SK-N-SH treated with all-trans-retinoic acid at 6 μM for 48 hours (cell line): ENCODE measurements at regions not wholly inside any gene's neighbourhood (a gene's known extent, or its start where the extent isn't known, plus 50 kb on each side); places are given as distances from the start of the nearest gene placed in this dataset.

Experiments used
- CSDC2 ChIP-seq: fragments of 250-450 bp; sonication (Bioruptor Pico); IDR thresholded peaks from 2 replicates; pipeline ENCODE4 v1.5.0; 2020; ENCODE audit warnings: mild to moderate bottlenecking, moderate library complexity
- CSRNP3 ChIP-seq: fragments of 250-450 bp; sonication (Bioruptor Pico); IDR thresholded peaks from 2 replicates; pipeline ENCODE4 v1.5.1; 2021; ENCODE audit warnings: mild to moderate bottlenecking, moderate library complexity
- ISL1 ChIP-seq: fragments of 250-450 bp; sonication (Bioruptor Pico); IDR thresholded peaks from 2 replicates; pipeline ENCODE4 v2.1.2; 2022; ENCODE audit warnings: mild to moderate bottlenecking, moderate library complexity
- POU6F1 ChIP-seq: fragments of 250-450 bp; sonication (Bioruptor Pico); IDR thresholded peaks from 2 replicates; pipeline ENCODE4 v1.8.0; 2021; ENCODE audit warnings: low read depth, mild to moderate bottlenecking, moderate library complexity, borderline replicate concordance
- SNAI2 ChIP-seq: fragments of 250-450 bp; sonication (Bioruptor Pico); IDR thresholded peaks from 2 replicates; pipeline ENCODE4 v1.5.0; 2020; ENCODE audit warnings: mild to moderate bottlenecking, moderate library complexity
- TCF4 ChIP-seq: fragments of 250-450 bp; sonication (Bioruptor Pico); IDR thresholded peaks from 2 replicates; pipeline ENCODE4 v1.8.0; 2021; ENCODE audit warnings: mild to moderate bottlenecking, moderate library complexity, borderline replicate concordance
- TOX ChIP-seq: fragments of 250-450 bp; sonication (Bioruptor Pico); IDR thresholded peaks from 2 replicates; pipeline ENCODE4 v1.8.0; 2021; ENCODE audit warnings: mild to moderate bottlenecking, moderate library complexity, borderline replicate concordance
- TSHZ2 ChIP-seq: fragments of 250-450 bp; sonication (Bioruptor Pico); IDR thresholded peaks from 2 replicates; pipeline ENCODE4 v1.5.0; 2020; ENCODE audit warnings: mild to moderate bottlenecking, moderate library complexity
- ZFP3 ChIP-seq: fragments of 250-450 bp; sonication (Bioruptor Pico); IDR thresholded peaks from 2 replicates; pipeline ENCODE4 v1.5.0; 2020; ENCODE audit warnings: mild to moderate bottlenecking, moderate library complexity
- ZFP30 ChIP-seq: fragments of 450-650 bp; formaldehyde crosslinking; IDR thresholded peaks from 2 replicates; pipeline ENCODE4 v1.5.0; 2022; ENCODE audit warnings: mild to moderate bottlenecking, moderate library complexity
- ZNF565 ChIP-seq: fragments of 450-650 bp; formaldehyde crosslinking; conservative IDR thresholded peaks from 2 replicates; pipeline ENCODE4 v1.5.0; 2020; ENCODE audit warnings: low read depth, mild to moderate bottlenecking, moderate library complexity
- ZNF70 ChIP-seq: fragments of 450-650 bp; formaldehyde crosslinking; IDR thresholded peaks from 2 replicates; pipeline ENCODE4 v1.5.0; 2020; ENCODE audit warnings: mild to moderate bottlenecking, moderate library complexity
- TF ChIP-seq, protein P1 (sequence below): fragments of 250-450 bp; sonication (Bioruptor Pico); IDR thresholded peaks from 2 replicates; pipeline ENCODE4 v1.5.1; 2020; ENCODE audit warnings: low read depth, mild to moderate bottlenecking, moderate library complexity
- TF ChIP-seq, protein P2 (sequence below): fragments of 250-450 bp; sonication (Bioruptor Pico); IDR thresholded peaks from 2 replicates; pipeline ENCODE4 v1.8.0; 2020; ENCODE audit warnings: mild to moderate bottlenecking, moderate library complexity, borderline replicate concordance

DNA sequence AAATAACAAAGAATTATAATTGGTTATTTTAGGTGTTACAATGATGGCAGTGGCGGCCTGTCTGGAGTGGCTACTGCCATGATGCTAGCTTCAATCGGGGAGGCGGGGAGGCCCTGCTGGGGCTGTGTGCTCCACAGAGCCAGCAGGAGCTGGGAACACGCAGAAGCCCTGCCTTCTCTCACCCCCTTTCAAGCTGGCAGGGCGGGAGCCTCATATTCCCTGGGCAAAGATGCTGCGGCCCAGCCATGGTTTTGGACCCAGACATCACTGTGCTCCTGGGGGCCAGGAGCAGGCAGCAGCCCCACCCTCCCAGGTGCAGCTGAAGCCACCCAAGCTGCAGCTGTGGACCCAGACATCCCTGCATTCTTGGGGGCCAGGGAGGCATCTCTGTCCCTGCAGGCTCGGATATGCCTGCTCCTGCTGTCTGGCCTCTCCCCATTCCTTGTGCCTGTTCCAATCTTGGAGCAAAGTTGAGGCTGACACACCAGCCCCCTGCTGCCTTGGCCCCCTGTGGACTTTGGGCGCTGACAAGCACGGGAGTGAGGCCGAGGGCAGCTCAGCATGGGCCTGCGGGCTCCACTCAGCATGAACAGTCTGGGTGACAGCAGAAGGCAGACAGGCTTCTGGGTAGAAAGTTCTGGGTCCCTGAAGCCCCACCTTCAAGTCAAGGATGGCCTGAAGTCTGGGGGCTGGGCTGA lies 263.1 kb upstream of the HTR2A start:
- TF ChIP-seq ZFP30 (CRISPR knock-in tag) (no peak), CSRNP3 (no peak), TOX (CRISPR knock-in tag) (no peak), ISL1 (CRISPR knock-in tag) (no peak), ZNF70 (CRISPR knock-in tag) (no peak), TSHZ2 (CRISPR knock-in tag) (no peak), POU6F1 (CRISPR knock-in tag) (no peak), CSDC2 (no peak), ZFP3 (no peak), TCF4 (CRISPR knock-in tag) (no peak), ZNF565 (CRISPR knock-in tag) (no peak), SNAI2 (no peak)
- TF ChIP-seq, protein P1, sequence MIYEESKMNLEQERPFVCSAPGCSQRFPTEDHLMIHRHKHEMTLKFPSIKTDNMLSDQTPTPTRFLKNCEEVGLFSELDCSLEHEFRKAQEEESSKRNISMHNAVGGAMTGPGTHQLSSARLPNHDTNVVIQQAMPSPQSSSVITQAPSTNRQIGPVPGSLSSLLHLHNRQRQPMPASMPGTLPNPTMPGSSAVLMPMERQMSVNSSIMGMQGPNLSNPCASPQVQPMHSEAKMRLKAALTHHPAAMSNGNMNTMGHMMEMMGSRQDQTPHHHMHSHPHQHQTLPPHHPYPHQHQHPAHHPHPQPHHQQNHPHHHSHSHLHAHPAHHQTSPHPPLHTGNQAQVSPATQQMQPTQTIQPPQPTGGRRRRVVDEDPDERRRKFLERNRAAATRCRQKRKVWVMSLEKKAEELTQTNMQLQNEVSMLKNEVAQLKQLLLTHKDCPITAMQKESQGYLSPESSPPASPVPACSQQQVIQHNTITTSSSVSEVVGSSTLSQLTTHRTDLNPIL (CRISPR knock-in tag) = no peak
- TF ChIP-seq, protein P2, sequence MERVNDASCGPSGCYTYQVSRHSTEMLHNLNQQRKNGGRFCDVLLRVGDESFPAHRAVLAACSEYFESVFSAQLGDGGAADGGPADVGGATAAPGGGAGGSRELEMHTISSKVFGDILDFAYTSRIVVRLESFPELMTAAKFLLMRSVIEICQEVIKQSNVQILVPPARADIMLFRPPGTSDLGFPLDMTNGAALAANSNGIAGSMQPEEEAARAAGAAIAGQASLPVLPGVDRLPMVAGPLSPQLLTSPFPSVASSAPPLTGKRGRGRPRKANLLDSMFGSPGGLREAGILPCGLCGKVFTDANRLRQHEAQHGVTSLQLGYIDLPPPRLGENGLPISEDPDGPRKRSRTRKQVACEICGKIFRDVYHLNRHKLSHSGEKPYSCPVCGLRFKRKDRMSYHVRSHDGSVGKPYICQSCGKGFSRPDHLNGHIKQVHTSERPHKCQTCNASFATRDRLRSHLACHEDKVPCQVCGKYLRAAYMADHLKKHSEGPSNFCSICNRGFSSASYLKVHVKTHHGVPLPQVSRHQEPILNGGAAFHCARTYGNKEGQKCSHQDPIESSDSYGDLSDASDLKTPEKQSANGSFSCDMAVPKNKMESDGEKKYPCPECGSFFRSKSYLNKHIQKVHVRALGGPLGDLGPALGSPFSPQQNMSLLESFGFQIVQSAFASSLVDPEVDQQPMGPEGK (CRISPR knock-in tag) = no peak
